Nephron (organoid): ENCODE measurements at regions not wholly inside any gene's neighbourhood (a gene's known extent, or its start where the extent isn't known, plus 50 kb on each side); places are given as distances from the start of the nearest gene placed in this dataset.

Experiments used
- H3K27ac Mint-ChIP-seq, 3 experiments: 2 replicates each; pipeline ENCODE4 v1.8.0; 2020; ENCODE audit warnings: mixed read lengths in 3 of 3, mild to moderate bottlenecking in 2 of 3, moderate library complexity in 1 of 3
- H3K27me3 Mint-ChIP-seq: 2 replicates; pipeline ENCODE4 v1.8.0; 2021; ENCODE audit warnings: low read depth, mild to moderate bottlenecking, moderate library complexity, mixed read lengths
- H3K36me3 Mint-ChIP-seq: 2 replicates; pipeline ENCODE4 v1.8.0; 2020; ENCODE audit warnings: low read depth, mixed read lengths
- H3K4me1 Mint-ChIP-seq: 2 replicates; pipeline ENCODE4 v1.8.0; 2020; ENCODE audit warnings: mixed read lengths
- H3K4me3 Mint-ChIP-seq, 3 experiments: 2 replicates each; pipeline ENCODE4 v1.8.0; 2020; ENCODE audit warnings: mild to moderate bottlenecking in 3 of 3, mixed read lengths in 3 of 3, moderate library complexity in 2 of 3
- H3K9me3 Mint-ChIP-seq: 2 replicates; pipeline ENCODE4 v1.8.0; 2020; ENCODE audit warnings: mixed read lengths
- TF ChIP-seq, protein P1 (sequence below), 3 experiments: fragments of 200-600 bp; sonication (generic); IDR thresholded peaks; one replicate each; pipeline ENCODE4 v1.5.0; 2021; ENCODE audit warnings: antibody characterized with exemption in 3 of 3; ENCODE audit not compliant: unreplicated experiment in 3 of 3

GRCh38 chr20:1792274-1792673 lies 102.9 kb upstream of the SIRPA start:
- H3K27ac Mint-ChIP-seq: no peak overlapping the region
- H3K4me1 Mint-ChIP-seq: no peaks in the 10 kb centered on the region
- H3K9me3 Mint-ChIP-seq: no peaks in the 10 kb centered on the region
- TF ChIP-seq, protein P1, sequence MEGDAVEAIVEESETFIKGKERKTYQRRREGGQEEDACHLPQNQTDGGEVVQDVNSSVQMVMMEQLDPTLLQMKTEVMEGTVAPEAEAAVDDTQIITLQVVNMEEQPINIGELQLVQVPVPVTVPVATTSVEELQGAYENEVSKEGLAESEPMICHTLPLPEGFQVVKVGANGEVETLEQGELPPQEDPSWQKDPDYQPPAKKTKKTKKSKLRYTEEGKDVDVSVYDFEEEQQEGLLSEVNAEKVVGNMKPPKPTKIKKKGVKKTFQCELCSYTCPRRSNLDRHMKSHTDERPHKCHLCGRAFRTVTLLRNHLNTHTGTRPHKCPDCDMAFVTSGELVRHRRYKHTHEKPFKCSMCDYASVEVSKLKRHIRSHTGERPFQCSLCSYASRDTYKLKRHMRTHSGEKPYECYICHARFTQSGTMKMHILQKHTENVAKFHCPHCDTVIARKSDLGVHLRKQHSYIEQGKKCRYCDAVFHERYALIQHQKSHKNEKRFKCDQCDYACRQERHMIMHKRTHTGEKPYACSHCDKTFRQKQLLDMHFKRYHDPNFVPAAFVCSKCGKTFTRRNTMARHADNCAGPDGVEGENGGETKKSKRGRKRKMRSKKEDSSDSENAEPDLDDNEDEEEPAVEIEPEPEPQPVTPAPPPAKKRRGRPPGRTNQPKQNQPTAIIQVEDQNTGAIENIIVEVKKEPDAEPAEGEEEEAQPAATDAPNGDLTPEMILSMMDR (IDR thresholded peaks at IDR 0.05; ENCODE audit: unreplicated experiment in 3 of 3): no peak
- H3K36me3 Mint-ChIP-seq: no peaks in the 10 kb centered on the region
- no peak overlapping the region for H3K4me3 Mint-ChIP-seq
- H3K27me3 Mint-ChIP-seq: peaks cover 27% of the 10 kb centered on the region

- TF ChIP-seq, protein P1 (IDR thresholded peaks at IDR 0.05; ENCODE audit: unreplicated experiment in 3 of 3): no peak
- Mint-ChIP-seq H3K9me3 (no peaks in the 10 kb centered on the region), H3K36me3 (no peaks in the 10 kb centered on the region), H3K27ac (no peak overlapping the region), H3K4me1 (no peaks in the 10 kb centered on the region), H3K27me3 (peaks cover 20% of the 10 kb centered on the region), H3K4me3 (no peak overlapping the region)
These were observed 104.8 kb upstream of the SIRPA start for GRCh38 chr20:1790386-1790785.

DNA sequence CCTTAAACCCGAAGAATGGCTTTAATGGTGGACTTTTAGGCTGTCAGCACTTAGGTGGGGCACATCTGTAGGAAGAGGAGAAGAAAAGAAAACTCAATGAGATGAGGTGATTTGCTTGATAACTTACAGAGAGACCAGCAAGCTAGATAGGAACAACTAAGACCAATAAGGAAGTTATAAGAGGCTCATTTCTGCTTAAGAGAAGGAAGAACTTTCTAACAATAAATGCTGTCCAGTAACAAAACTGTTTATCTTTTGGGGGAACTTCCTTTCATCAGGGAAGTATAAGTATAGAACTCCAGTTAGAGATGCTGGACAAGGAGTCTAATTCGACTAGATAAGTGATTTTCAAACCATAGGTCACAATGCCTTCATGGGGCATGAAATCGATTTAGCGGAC lies 107.2 kb upstream of the SIRPA start:
- H3K4me1 Mint-ChIP-seq: no peaks in the 10 kb centered on the region
- H3K36me3 Mint-ChIP-seq: no peaks in the 10 kb centered on the region
- H3K9me3 Mint-ChIP-seq: no peaks in the 10 kb centered on the region
- H3K27me3 Mint-ChIP-seq: peaks cover 14% of the 10 kb centered on the region
- H3K27ac Mint-ChIP-seq: no peak overlapping the region
- no peak overlapping the region for H3K4me3 Mint-ChIP-seq
- TF ChIP-seq, protein P1 (IDR thresholded peaks at IDR 0.05; ENCODE audit: unreplicated experiment in 3 of 3): no peak

DNA sequence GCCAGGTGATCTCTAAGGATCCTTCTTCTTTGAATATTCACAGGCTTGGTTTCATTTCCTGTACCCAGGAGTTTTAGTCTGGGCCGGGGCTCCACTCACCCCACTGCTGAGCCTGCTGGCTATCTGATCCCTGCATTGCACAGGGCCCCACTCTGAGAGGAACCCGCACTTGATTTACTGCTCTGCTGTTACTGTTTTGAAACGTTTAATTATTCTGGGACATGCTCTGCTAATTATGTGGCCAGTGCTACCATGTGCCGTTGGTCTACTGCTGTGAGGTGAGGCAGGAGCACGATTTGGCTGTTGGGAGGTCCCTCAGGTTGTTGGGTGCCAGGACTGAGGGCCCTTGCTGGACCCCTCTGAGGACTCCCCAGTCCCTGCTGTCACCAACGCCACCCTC lies 108.7 kb upstream of the SIRPA start:
- H3K36me3 Mint-ChIP-seq: no peaks in the 10 kb centered on the region
- H3K9me3 Mint-ChIP-seq: no peaks in the 10 kb centered on the region
- H3K4me3 Mint-ChIP-seq: no peak overlapping the region
- TF ChIP-seq, protein P1 (IDR thresholded peaks at IDR 0.05; ENCODE audit: unreplicated experiment in 3 of 3): no peak
- H3K27me3 Mint-ChIP-seq: peaks cover 14% of the 10 kb centered on the region
- H3K4me1 Mint-ChIP-seq: no peaks in the 10 kb centered on the region
- peak overlapping the region in 1 of 3 experiments; percentile 39 for H3K27ac Mint-ChIP-seq

DNA sequence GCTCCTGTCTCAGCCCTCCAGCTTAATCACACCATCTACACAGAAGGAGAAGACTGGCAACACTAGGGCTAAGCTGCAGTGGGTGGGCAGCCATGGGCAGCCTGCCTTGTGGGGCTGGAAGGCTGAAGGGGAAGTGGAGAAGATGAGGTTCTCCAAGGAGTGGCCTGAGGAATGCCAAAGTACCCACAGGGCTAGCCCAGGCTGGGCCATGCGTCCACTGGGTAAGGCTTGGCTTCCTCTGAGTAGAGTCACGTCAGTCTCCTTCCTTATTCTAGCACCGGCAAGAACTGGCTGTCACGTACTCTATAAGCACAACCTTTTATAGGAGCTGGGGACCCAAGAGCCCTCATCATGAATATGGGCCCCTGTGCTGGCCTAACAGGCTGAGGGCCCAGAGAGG lies 110.6 kb upstream of the SIRPA start:
- Mint-ChIP-seq H3K27ac (no peak overlapping the region), H3K4me3 (no peak overlapping the region), H3K27me3 (peaks cover 21% of the 10 kb centered on the region), H3K9me3 (no peaks in the 10 kb centered on the region), H3K36me3 (no peaks in the 10 kb centered on the region), H3K4me1 (no peaks in the 10 kb centered on the region)
- TF ChIP-seq, protein P1 (IDR thresholded peaks at IDR 0.05; ENCODE audit: unreplicated experiment in 3 of 3): no peak

- Mint-ChIP-seq H3K27me3 (peaks cover 14% of the 10 kb centered on the region), H3K4me3 (no peak overlapping the region), H3K4me1 (no peaks in the 10 kb centered on the region), H3K36me3 (no peaks in the 10 kb centered on the region), H3K27ac (no peak overlapping the region), H3K9me3 (no peaks in the 10 kb centered on the region)
- TF ChIP-seq, protein P1 (IDR thresholded peaks at IDR 0.05; ENCODE audit: unreplicated experiment in 3 of 3): no peak
These were observed 112.0 kb upstream of the SIRPA start for GRCh38 chr20:1783245-1783644.
